Astrocyte (in vitro differentiated cells and primary cell): ENCODE measurements at regions not wholly inside any gene's neighbourhood (a gene's known extent, or its start where the extent isn't known, plus 50 kb on each side); places are given as distances from the start of the nearest gene placed in this dataset.

Experiments
- DNase-seq: peaks from one replicate; pipeline ENCODE4 v3.0.0-alpha.2; 2010; ENCODE audit warnings: low read depth
- FAIRE-seq: peaks from 2 replicates; lab custom pipeline; 2011; peaks lifted over from hg19 to GRCh38; lab: Jason Lieb, UNC
- H2AFZ ChIP-seq: 2 replicates; pipeline ENCODE4 v1.6.0; 2012; ENCODE audit warnings: low read depth, low read length, inconsistent platforms
- H3K27ac ChIP-seq: 2 replicates; pipeline ENCODE4 v1.5.1; 2011; ENCODE audit warnings: low read depth, low read length, inconsistent platforms
- H3K27me3 ChIP-seq: 2 replicates; pipeline ENCODE4 v1.6.0; 2011; ENCODE audit warnings: low read length, inconsistent platforms; ENCODE audit not compliant: insufficient read depth
- H3K36me3 ChIP-seq: 2 replicates; pipeline ENCODE4 v1.5.1; 2011; ENCODE audit warnings: low read length, inconsistent platforms; ENCODE audit not compliant: insufficient read depth
- H3K4me1 ChIP-seq: 2 replicates; pipeline ENCODE4 v1.5.1; 2011; ENCODE audit warnings: low read length, inconsistent platforms; ENCODE audit not compliant: insufficient read depth
- H3K4me2 ChIP-seq: 2 replicates; pipeline ENCODE4 v1.6.0; 2012; ENCODE audit warnings: low read length, inconsistent platforms
- H3K4me3 ChIP-seq: 2 replicates; pipeline ENCODE4 v1.5.1; 2011; ENCODE audit warnings: low read depth, mild to moderate bottlenecking, low read length, inconsistent platforms; ENCODE audit not compliant: insufficient read depth
- H3K79me2 ChIP-seq: 2 replicates; pipeline ENCODE4 v1.6.0; 2012; ENCODE audit warnings: mild to moderate bottlenecking, low read length, inconsistent platforms; ENCODE audit not compliant: insufficient read depth
- H3K9ac ChIP-seq: 2 replicates; pipeline ENCODE4 v1.6.0; 2012; ENCODE audit warnings: mild to moderate bottlenecking, low read length, inconsistent platforms
- H3K9me3 ChIP-seq: 2 replicates; pipeline ENCODE4 v1.5.1; 2012; ENCODE audit warnings: low read depth, mild to moderate bottlenecking, low read length, inconsistent platforms; ENCODE audit not compliant: insufficient read depth
- H4K20me1 ChIP-seq: 2 replicates; pipeline ENCODE4 v1.6.0; 2012; ENCODE audit warnings: low read length, inconsistent platforms; ENCODE audit not compliant: insufficient read depth
- H3K27ac Mint-ChIP-seq: one replicate; pipeline ENCODE4 v1.8.0; 2021; ENCODE audit warnings: mild to moderate bottlenecking, mixed read lengths; ENCODE audit not compliant: unreplicated experiment
- H3K27me3 Mint-ChIP-seq: one replicate; pipeline ENCODE4 v1.8.0; 2021; ENCODE audit warnings: low read depth, mixed read lengths; ENCODE audit not compliant: unreplicated experiment
- H3K36me3 Mint-ChIP-seq: one replicate; pipeline ENCODE4 v1.8.0; 2021; ENCODE audit warnings: low read depth, mixed read lengths; ENCODE audit not compliant: unreplicated experiment
- H3K4me1 Mint-ChIP-seq: one replicate; pipeline ENCODE4 v1.8.0; 2021; ENCODE audit warnings: low read depth, mixed read lengths; ENCODE audit not compliant: unreplicated experiment
- H3K4me3 Mint-ChIP-seq: one replicate; pipeline ENCODE4 v1.8.0; 2021; ENCODE audit warnings: mild to moderate bottlenecking, moderate library complexity, mixed read lengths; ENCODE audit not compliant: unreplicated experiment
- H3K9me3 Mint-ChIP-seq: one replicate; pipeline ENCODE4 v1.8.0; 2021; ENCODE audit warnings: mild to moderate bottlenecking, mixed read lengths; ENCODE audit not compliant: unreplicated experiment
- CTCF ChIP-seq: IDR thresholded peaks from 2 replicates; pipeline ENCODE4 v1.5.1; 2011; ENCODE audit warnings: low read depth, mild to moderate bottlenecking, inconsistent platforms, low read length, moderate library complexity; ENCODE audit not compliant: insufficient read depth
- EZH2 ChIP-seq: IDR thresholded peaks from 2 replicates; pipeline ENCODE4 v1.6.1; 2012; ENCODE audit warnings: mild to moderate bottlenecking, low read length, inconsistent platforms; ENCODE audit not compliant: insufficient read depth

GRCh38 chr5:167171056-167171455, 1120.4 kb upstream of the WWC1 start:
- Mint-ChIP-seq H3K36me3 (no peaks in the 10 kb centered on the region), H3K9me3 (no peaks in the 10 kb centered on the region), H3K27me3 (peaks cover 2% of the 10 kb centered on the region), H3K4me1 (peaks cover 3% of the 10 kb centered on the region), H3K4me3 (no peak overlapping the region), H3K27ac (no peak overlapping the region)
- Histone ChIP-seq H3K27ac (no peak overlapping the region), H3K36me3 (no peaks in the 10 kb centered on the region), H3K4me3 (no peak overlapping the region), H3K79me2 (no peaks in the 10 kb centered on the region), H4K20me1 (no peaks in the 10 kb centered on the region), H3K4me1 (no peaks in the 10 kb centered on the region), H2AFZ (no peak overlapping the region), H3K9ac (no peak overlapping the region), H3K4me2 (no peak overlapping the region), H3K9me3 (no peaks in the 10 kb centered on the region), H3K27me3 (no peaks in the 10 kb centered on the region)
- TF ChIP-seq CTCF (no peak), EZH2 (no peak)
- DNase-seq (no peak), FAIRE-seq (no peak)

GRCh38 chr5:167177736-167178135, 1113.7 kb upstream of the WWC1 start:
- Histone ChIP-seq H3K4me3 (no peak overlapping the region), H3K9ac (no peak overlapping the region), H3K27ac (no peak overlapping the region), H4K20me1 (no peaks in the 10 kb centered on the region), H3K4me1 (no peaks in the 10 kb centered on the region), H3K9me3 (no peaks in the 10 kb centered on the region), H3K79me2 (no peaks in the 10 kb centered on the region), H3K4me2 (no peak overlapping the region), H3K36me3 (no peaks in the 10 kb centered on the region), H2AFZ (no peak overlapping the region), H3K27me3 (no peaks in the 10 kb centered on the region)
- Mint-ChIP-seq H3K4me1 (peaks cover 2% of the 10 kb centered on the region), H3K36me3 (no peaks in the 10 kb centered on the region), H3K27me3 (no peaks in the 10 kb centered on the region), H3K4me3 (no peak overlapping the region), H3K9me3 (no peaks in the 10 kb centered on the region), H3K27ac (no peak overlapping the region)
- FAIRE-seq = no peak
- no peak for DNase-seq
- TF ChIP-seq EZH2 (no peak), CTCF (no peak)

- Histone ChIP-seq H3K4me2 (no peak overlapping the region), H2AFZ (no peak overlapping the region), H3K9ac (no peak overlapping the region), H3K27ac (no peak overlapping the region), H3K9me3 (no peaks in the 10 kb centered on the region), H3K27me3 (no peaks in the 10 kb centered on the region), H3K36me3 (no peaks in the 10 kb centered on the region), H4K20me1 (no peaks in the 10 kb centered on the region), H3K4me3 (no peak overlapping the region), H3K79me2 (no peaks in the 10 kb centered on the region), H3K4me1 (no peaks in the 10 kb centered on the region)
- no peak for FAIRE-seq
- Mint-ChIP-seq H3K36me3 (no peaks in the 10 kb centered on the region), H3K4me3 (no peak overlapping the region), H3K9me3 (no peaks in the 10 kb centered on the region), H3K27ac (no peak overlapping the region), H3K27me3 (no peaks in the 10 kb centered on the region), H3K4me1 (no peaks in the 10 kb centered on the region)
- DNase-seq = no peak
- TF ChIP-seq EZH2 (no peak), CTCF (no peak)
These were observed 1110.5 kb upstream of the WWC1 start for GRCh38 chr5:167180906-167181305.
